GM10266 (cell line): ENCODE measurements at regions not wholly inside any gene's neighbourhood (a gene's known extent, or its start where the extent isn't known, plus 50 kb on each side); places are given as distances from the start of the nearest gene placed in this dataset.
"Not testable (repeated sequence)": the region's sequence is repeated elsewhere in the genome, so short reads cannot be mapped to it uniquely, and the experiment has no call there.

ENCODE experiments used
- DNase-seq: peaks from one replicate; pipeline ENCODE4 v3.0.0; 2012; ENCODE audit errors: extremely low spot score
- CTCF ChIP-seq: IDR thresholded peaks from 2 replicates; pipeline ENCODE4 v1.5.1; 2012; ENCODE audit warnings: mild to moderate bottlenecking, low read depth; ENCODE audit not compliant: control insufficient read depth, insufficient read depth; ENCODE audit errors: missing control alignments

DNA sequence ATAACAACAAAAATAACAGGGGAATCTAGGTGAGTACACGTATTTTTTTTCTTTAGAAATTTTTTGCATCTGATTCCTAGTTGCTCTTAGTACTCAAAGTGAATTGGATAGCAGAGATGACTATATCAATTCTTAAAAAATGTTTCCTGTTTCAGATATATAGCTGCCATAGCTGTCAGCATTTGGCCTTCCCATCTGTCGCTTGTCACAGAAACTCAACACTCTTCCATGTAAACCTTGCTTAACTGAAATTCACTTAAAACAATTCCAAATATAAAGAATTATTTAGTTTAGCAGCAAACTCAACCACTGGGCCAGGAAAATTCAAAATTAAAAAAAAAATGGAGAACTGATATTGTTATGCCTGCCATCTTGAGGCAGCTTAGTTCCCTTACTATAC lies 807.5 kb downstream of the IGSF11 start:
- TF ChIP-seq CTCF: no peak
- DNase-seq: no peak

- no peak for DNase-seq
- no peak for TF ChIP-seq CTCF
These were observed 806.5 kb downstream of the IGSF11 start for GRCh38 chr3:118228151-118228550.

GRCh38 chr3:118229196-118229595 lies 805.5 kb downstream of the IGSF11 start:
- DNase-seq: no peak
- no peak for TF ChIP-seq CTCF

DNA sequence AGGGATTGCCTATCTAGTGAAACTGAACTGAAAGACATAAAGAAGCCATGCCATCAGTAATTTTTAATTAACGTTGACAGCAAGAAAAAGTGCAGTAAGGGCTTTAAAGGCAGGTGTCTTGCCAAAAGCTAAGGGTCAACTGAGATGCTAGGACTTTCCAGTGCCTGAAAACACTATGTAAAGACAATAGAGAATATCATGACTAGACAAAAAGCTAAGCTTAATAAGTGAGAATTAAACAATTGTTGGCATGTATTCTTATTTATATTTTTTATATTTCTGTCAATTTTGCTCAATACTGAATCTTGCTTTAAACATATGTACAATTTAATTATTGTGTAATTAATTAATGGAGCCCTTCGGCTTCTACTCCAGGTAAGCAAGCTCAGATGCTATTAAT lies 803.1 kb downstream of the IGSF11 start:
- no peak for DNase-seq
- TF ChIP-seq CTCF: no peak

DNA sequence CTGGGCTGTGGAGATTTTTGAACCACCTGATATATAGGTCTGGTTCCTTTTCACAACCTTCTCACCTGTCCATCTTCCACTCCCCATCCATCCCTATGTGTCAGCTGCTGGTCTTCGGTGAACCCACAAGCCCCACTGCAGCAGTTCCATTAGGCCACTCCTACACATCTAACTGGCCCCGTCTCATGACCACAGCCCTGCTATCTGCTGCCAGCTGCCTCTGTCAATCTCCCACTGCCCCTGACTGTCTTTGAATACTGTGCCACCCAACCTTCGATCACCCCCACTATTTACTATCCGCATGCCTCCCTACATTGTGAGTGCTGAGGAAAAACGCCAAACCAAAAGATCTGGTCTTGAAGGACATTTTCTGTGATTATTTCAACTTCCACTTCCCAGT lies 795.4 kb downstream of the IGSF11 start:
- DNase-seq: no peak
- no peak for TF ChIP-seq CTCF

GRCh38 chr3:118244761-118245160 lies 789.9 kb downstream of the IGSF11 start:
- no peak for TF ChIP-seq CTCF
- DNase-seq: no peak

DNA sequence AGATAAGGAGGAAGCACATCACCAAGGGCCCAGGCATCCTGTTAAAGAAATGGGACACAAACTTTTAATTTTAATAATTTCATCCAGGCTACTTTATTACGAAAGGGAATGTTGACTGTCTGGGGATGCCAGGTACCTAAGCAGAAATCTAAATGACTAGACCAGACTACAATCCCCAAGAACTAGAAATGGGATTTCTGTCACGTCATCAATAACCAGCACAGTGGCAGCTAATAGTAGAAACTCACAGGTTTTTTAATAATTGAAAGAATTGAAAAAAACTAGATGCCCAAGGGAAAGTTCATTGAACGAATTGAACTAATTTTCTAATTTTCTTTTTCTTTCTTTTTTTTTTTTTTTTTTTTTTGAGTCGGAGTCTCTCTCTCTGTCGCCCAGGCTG lies 789.3 kb downstream of the IGSF11 start:
- no peak for DNase-seq
- no peak for TF ChIP-seq CTCF

- not testable (repeated sequence) for DNase-seq
These were observed 775.8 kb downstream of the IGSF11 start for GRCh38 chr3:118258850-118259249.
